DND-41 (cell line): ENCODE measurements at regions not wholly inside any gene's neighbourhood (a gene's known extent, or its start where the extent isn't known, plus 50 kb on each side); places are given as distances from the start of the nearest gene placed in this dataset.

Experiments
- ATAC-seq: fragments of 200-7000 bp; cut with Tn5 transposase; 3 replicates; pipeline ENCODE4 v1.9.1; 2021; ENCODE audit warnings: low read depth; ENCODE audit not compliant: insufficient read depth
- DNase-seq: peaks from one replicate; pipeline ENCODE4 v3.0.0-alpha.2; 2020
- H2AFZ ChIP-seq: 2 replicates; pipeline ENCODE4 v1.6.0; 2012; ENCODE audit warnings: low read depth, low read length
- H3K27ac ChIP-seq: 2 replicates; pipeline ENCODE4 v1.5.1; 2012; ENCODE audit warnings: low read length, inconsistent platforms
- H3K27me3 ChIP-seq: fragments of 200-600 bp; sonication (generic); 2 replicates; pipeline ENCODE4 v1.6.0; 2012; ENCODE audit warnings: low read length, mild to moderate bottlenecking, inconsistent platforms; ENCODE audit not compliant: insufficient read depth, poor library complexity
- H3K36me3 ChIP-seq: 2 replicates; pipeline ENCODE4 v1.5.1; 2012; ENCODE audit warnings: low read length, inconsistent platforms; ENCODE audit not compliant: insufficient read depth
- H3K4me1 ChIP-seq: 2 replicates; pipeline ENCODE4 v1.5.1; 2012; ENCODE audit warnings: mild to moderate bottlenecking, low read length; ENCODE audit not compliant: insufficient read depth
- H3K4me2 ChIP-seq: 2 replicates; pipeline ENCODE4 v1.6.0; 2012; ENCODE audit warnings: mild to moderate bottlenecking, moderate library complexity, low read length, inconsistent platforms; ENCODE audit not compliant: insufficient read depth
- H3K4me3 ChIP-seq, 2 experiments: fragments of 200-600 bp in 1 of 2; shearing (Covaris generic) in 1 of 2; 2 replicates each; pipeline ENCODE4 v1.5.1; 2012 to 2016; ENCODE audit warnings: inconsistent platforms in 2 of 2, low read length in 2 of 2, mild to moderate bottlenecking in 2 of 2, low read depth in 1 of 2, moderate library complexity in 1 of 2
- H3K79me2 ChIP-seq: 2 replicates; pipeline ENCODE4 v1.6.0; 2012; ENCODE audit warnings: low read length, inconsistent platforms; ENCODE audit not compliant: insufficient read depth
- H3K9ac ChIP-seq: 2 replicates; pipeline ENCODE4 v1.6.0; 2012; ENCODE audit warnings: low read depth, mild to moderate bottlenecking, inconsistent platforms, low read length, moderate library complexity
- H3K9me3 ChIP-seq: 2 replicates; pipeline ENCODE4 v1.5.1; 2012; ENCODE audit warnings: low read length, moderate library complexity, mild to moderate bottlenecking, inconsistent platforms; ENCODE audit not compliant: insufficient read depth, severe bottlenecking
- H4K20me1 ChIP-seq: 2 replicates; pipeline ENCODE4 v1.6.0; 2012; ENCODE audit warnings: low read length; ENCODE audit not compliant: insufficient read depth
- EZH2 ChIP-seq: IDR thresholded peaks from 3 replicates; pipeline ENCODE4 v1.6.1; 2012; ENCODE audit warnings: borderline replicate concordance, low read depth, mild to moderate bottlenecking, moderate library complexity, low read length, inconsistent platforms; ENCODE audit not compliant: severe bottlenecking
- TF ChIP-seq, protein P1 (sequence below): IDR thresholded peaks from 2 replicates; pipeline ENCODE4 v1.5.1; 2012; ENCODE audit warnings: borderline replicate concordance, low read length, moderate library complexity, mild to moderate bottlenecking; ENCODE audit not compliant: poor library complexity, severe bottlenecking; ENCODE audit errors: extremely low read depth

DNA sequence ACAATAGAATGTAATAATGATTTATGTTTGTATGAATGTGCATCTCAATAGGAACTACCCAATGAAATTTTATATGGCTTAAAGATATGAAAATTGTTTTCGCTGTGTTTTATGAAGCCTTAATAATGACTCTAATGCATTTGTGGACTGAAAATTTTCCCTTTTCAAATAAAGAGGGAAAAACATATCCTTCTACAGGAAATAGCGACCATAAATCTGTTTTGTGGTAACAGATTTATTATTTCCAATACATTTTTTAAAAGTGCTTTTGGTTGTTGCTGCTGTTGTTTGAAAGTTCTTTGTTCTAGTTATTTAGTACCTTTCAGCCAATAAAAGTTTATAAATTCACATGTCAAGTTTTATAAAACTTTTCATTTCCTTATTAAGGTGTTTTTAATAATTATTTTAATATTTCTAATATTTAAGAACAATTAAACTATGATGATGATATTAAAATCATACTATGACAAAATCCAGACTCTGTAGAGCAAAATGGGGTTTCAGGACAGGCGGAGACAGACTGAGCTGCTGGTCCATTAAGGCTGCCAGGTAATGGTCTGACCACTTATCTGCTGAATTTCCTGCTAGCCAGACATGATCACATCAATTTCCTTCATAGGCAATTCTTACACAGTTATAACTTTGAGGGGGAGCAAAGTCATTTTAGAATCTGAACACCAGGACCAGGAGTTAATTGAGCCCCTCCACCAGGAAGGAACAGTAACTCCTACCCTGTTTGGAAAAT, 65.7 kb upstream of the NEUROD1 start:
- no peak for TF ChIP-seq EZH2
- TF ChIP-seq, protein P1, sequence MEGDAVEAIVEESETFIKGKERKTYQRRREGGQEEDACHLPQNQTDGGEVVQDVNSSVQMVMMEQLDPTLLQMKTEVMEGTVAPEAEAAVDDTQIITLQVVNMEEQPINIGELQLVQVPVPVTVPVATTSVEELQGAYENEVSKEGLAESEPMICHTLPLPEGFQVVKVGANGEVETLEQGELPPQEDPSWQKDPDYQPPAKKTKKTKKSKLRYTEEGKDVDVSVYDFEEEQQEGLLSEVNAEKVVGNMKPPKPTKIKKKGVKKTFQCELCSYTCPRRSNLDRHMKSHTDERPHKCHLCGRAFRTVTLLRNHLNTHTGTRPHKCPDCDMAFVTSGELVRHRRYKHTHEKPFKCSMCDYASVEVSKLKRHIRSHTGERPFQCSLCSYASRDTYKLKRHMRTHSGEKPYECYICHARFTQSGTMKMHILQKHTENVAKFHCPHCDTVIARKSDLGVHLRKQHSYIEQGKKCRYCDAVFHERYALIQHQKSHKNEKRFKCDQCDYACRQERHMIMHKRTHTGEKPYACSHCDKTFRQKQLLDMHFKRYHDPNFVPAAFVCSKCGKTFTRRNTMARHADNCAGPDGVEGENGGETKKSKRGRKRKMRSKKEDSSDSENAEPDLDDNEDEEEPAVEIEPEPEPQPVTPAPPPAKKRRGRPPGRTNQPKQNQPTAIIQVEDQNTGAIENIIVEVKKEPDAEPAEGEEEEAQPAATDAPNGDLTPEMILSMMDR = no peak
- Histone ChIP-seq H4K20me1 (no peaks in the 10 kb centered on the region), H3K36me3 (no peaks in the 10 kb centered on the region), H3K4me3 (no peak overlapping the region), H3K4me2 (no peak overlapping the region), H3K9ac (no peak overlapping the region), H3K27ac (no peak overlapping the region), H3K79me2 (no peaks in the 10 kb centered on the region), H3K27me3 (no peaks in the 10 kb centered on the region), H3K9me3 (no peaks in the 10 kb centered on the region), H2AFZ (no peak overlapping the region), H3K4me1 (peaks cover 9% of the 10 kb centered on the region; the same call in 1 of the 2 replicates)
- no peak for DNase-seq
- ATAC-seq = no peak

- no peak for TF ChIP-seq EZH2
- TF ChIP-seq, protein P1 = no peak
- Histone ChIP-seq H3K9me3 (no peaks in the 10 kb centered on the region), H3K4me1 (peaks cover 9% of the 10 kb centered on the region; the same call in 1 of the 2 replicates), H4K20me1 (no peaks in the 10 kb centered on the region), H2AFZ (no peak overlapping the region), H3K4me3 (no peak overlapping the region), H3K27me3 (no peaks in the 10 kb centered on the region), H3K9ac (no peak overlapping the region), H3K36me3 (no peaks in the 10 kb centered on the region), H3K4me2 (no peak overlapping the region), H3K79me2 (no peaks in the 10 kb centered on the region), H3K27ac (no peak overlapping the region)
- ATAC-seq (no peak), DNase-seq (no peak)
These were observed 66.5 kb upstream of the NEUROD1 start for GRCh38 chr2:181746844-181747243.

DNA sequence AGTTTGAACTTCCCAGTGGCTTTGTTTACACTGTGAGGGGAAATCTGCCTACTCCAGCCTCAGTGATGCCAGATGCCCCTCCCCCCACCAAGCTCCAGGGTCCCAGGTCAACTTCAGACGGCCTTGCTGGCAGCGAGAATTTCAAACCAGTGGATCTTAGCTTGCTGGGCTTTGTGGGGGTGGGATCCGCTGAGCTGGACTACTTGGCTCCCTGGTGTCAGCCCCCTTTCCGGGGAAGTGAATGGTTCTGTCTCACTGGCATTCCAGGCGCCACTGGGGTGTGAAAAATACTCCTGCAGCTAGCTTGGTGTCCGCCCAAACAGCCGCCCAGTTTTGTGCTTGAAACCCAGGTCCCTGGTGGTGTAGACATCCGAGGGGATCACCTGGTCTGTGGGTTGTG, 70.0 kb upstream of the NEUROD1 start:
- Histone ChIP-seq H3K36me3 (no peaks in the 10 kb centered on the region), H3K79me2 (no peaks in the 10 kb centered on the region), H3K9me3 (no peaks in the 10 kb centered on the region), H4K20me1 (no peaks in the 10 kb centered on the region), H3K27me3 (no peaks in the 10 kb centered on the region), H2AFZ (no peak overlapping the region), H3K9ac (no peak overlapping the region), H3K4me3 (no peak overlapping the region), H3K27ac (no peak overlapping the region), H3K4me1 (no peaks in the 10 kb centered on the region), H3K4me2 (no peak overlapping the region)
- ATAC-seq (no peak), DNase-seq (no peak)
- TF ChIP-seq, protein P1 = no peak
- no peak for TF ChIP-seq EZH2
